T1000 (cell line): ENCODE measurements at regions not wholly inside any gene's neighbourhood (a gene's known extent, or its start where the extent isn't known, plus 50 kb on each side); places are given as distances from the start of the nearest gene placed in this dataset.
"Not testable (repeated sequence)": the region's sequence is repeated elsewhere in the genome, so short reads cannot be mapped to it uniquely, and the experiment has no call there.

Source experiments
- DNase-seq: peaks from one replicate; lab custom pipeline; 2025; ENCODE audit warnings: mixed read lengths; lab: John Stamatoyannopoulos, UW

- DNase-seq, result no peak
These were observed 379.4 kb upstream of the PDE3A start for GRCh38 chr12:19988948-19989347.

- DNase-seq, result no peak
These were observed 377.2 kb upstream of the PDE3A start for GRCh38 chr12:19991146-19991545.

- DNase-seq, result no peak
These were observed 376.0 kb upstream of the PDE3A start for GRCh38 chr12:19992311-19992710.

- no peak for DNase-seq
These were observed 373.4 kb upstream of the PDE3A start for GRCh38 chr12:19994968-19995367.

- no peak for DNase-seq
These were observed 370.5 kb upstream of the PDE3A start for GRCh38 chr12:19997656-19998400.

DNA sequence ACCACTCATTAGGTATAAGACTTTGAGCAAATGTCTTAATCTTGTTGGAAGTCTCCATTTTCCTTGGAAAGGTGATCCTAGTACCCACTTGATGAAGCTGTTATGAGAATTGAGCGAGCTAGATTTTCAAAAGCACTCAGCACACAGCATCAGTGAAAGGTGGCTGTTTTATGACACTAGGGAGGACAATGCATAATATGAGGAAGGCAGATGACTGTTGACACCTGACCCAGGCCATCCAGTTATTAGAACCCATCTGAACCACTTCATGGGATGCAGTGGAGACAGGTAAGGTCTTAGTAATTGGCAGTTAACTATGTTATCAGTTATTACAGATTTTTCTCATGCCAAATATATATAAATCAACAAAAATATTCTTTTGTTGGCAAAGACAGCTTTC lies 369.9 kb upstream of the PDE3A start:
- no peak for DNase-seq

GRCh38 chr12:19998961-19999804 lies 369.2 kb upstream of the PDE3A start:
- no peak for DNase-seq

DNA sequence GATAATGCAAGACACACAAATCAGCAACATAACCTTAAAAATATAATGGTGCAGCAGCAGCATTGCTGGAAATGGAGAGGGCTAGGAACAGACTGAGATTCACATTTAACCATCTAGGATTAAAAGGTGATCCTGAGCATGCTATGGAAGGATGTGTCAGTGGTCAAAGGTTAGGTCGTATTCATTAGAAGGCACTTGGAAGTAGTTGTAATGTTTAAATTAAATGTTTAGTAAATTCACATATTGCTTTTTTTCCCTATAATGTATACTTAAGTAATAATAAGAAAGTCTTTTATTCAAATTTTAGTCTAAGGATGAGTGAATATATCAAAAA lies 368.6 kb upstream of the PDE3A start:
- DNase-seq, result no peak

DNA sequence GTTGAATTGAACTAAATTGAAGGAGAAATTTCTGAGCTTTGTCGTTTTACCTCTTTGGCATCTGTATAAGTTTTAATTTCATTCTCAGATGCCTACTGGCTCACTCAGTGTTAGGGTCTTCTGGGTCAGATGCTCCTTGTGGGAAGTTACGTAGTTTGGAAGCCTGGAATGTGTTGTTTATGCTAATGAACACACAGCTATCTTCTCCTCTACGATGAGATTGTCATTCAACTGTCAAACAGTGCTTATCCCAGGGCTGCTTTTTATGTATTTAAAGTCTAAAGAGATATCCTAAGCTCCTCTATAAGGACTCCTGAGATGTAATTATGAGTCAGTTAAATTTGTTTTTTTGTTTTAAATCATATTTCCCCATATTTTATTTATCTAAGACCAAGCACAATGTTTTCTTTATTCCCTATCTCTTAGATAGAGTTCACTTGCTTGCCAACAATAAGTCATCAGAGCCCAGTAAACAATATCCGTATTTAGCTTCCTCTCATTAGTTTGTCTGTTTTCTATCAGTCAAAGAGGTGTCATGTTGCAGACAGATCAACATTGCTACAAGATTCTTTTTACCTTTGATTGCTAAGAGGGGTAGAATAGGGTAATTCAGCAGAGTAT lies 368.0 kb upstream of the PDE3A start:
- no peak for DNase-seq

DNA sequence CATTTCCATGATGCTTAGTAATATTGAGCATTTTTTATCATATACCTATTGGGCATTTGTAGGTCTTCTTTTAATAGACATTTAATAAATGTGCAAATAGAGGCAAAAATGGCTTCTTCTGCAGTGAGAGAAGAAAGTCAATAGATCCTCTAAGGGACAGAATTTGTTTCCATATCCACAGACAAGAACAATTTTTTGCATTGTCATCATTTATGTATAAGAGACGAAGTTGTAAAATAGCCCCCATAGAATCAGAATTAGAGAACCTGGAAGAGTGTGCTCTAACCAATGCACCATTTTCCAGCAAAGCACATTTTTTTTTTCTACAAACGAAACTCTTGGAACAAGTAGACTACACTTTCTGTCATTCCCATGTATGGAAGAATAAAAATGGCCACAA lies 365.1 kb upstream of the PDE3A start:
- no peak for DNase-seq

- no peak for DNase-seq
These were observed 363.4 kb upstream of the PDE3A start for GRCh38 chr12:20004952-20005351.

GRCh38 chr12:20006871-20007730 lies 361.2 kb upstream of the PDE3A start:
- no peak for DNase-seq

- DNase-seq, result not testable (repeated sequence)
These were observed 358.4 kb upstream of the PDE3A start for GRCh38 chr12:20009965-20010364.

- no peak for DNase-seq
These were observed 357.1 kb upstream of the PDE3A start for GRCh38 chr12:20011200-20011599.

DNA sequence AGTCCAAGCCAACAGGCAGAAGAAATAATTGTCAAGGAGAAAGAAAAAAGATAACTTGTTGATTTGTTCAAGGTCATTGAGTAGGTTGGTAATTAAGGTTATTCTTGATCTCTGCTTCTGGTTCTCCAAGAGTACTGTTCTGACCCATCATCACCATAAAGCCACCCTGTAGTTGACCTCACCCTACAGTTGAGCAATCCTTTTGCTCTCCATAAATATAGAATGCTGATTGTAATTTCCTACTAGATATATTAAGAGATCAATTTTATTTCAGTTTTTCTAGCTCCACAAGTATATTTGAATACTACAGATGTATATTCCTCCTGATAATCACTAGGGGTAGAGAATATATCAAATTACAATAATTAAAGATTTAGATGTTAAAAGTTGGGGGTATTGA lies 350.5 kb upstream of the PDE3A start:
- no peak for DNase-seq

- DNase-seq, result no peak
These were observed 349.9 kb upstream of the PDE3A start for GRCh38 chr12:20018406-20018805.

- no peak for DNase-seq
These were observed 344.1 kb upstream of the PDE3A start for GRCh38 chr12:20024194-20024593.

DNA sequence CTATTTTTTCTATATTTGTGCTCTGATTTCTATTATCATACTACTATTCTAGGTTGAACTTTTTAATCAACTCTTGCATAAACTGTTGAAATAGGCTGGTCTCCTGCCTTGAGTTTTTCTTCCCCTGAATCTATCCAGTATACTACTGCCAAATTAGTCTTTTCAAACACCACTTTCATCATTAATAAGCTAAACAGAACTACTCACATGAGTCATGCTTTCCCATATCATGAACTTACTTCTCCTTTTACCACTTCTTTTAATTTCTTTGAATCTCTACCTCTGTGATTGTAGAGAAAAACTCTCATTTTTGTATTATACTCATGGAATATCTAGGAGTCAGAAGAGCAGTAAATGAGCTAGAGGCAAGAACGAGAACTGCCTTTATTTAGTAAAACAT lies 340.3 kb upstream of the PDE3A start:
- no peak for DNase-seq

- DNase-seq, result no peak
These were observed 337.5 kb upstream of the PDE3A start for GRCh38 chr12:20030826-20031225.

DNA sequence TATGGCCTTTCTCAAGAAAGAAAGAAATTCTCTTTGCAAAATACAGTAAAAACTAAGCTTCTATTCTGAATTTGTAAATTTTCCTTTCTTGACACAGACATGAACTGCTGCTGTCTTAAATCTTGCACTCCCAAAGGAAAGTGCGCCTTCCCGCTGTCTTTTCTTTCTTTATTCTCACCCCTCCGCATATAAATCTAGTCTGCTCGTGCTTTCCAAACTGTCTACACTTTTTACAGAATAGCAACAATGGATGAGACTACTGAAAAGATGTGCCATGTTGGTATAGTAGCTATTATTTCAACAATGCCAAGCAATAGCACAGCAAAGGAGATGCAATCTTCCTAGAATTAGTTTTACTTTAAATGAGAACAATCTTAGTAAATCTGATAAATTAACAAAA lies 328.8 kb upstream of the PDE3A start:
- DNase-seq, result no peak

DNA sequence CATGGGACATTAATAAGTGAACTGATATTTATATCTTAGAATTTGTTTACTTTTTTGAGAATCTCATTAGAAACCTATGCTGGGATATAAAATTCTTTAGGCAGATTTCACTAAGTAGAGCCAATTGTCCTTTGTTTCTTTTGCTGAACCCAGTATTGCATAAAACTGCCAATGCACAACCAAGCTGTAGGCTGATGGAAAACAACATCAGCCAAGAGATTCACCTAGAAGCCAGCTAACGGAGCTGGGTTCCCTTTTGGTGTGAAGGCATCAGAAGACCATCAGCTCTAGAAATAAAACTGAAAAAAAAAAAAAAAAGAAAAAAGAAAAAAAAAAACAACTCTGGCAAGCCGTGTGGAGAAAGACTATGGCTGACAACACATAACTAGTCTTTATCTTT lies 328.2 kb upstream of the PDE3A start:
- DNase-seq, result no peak

DNA sequence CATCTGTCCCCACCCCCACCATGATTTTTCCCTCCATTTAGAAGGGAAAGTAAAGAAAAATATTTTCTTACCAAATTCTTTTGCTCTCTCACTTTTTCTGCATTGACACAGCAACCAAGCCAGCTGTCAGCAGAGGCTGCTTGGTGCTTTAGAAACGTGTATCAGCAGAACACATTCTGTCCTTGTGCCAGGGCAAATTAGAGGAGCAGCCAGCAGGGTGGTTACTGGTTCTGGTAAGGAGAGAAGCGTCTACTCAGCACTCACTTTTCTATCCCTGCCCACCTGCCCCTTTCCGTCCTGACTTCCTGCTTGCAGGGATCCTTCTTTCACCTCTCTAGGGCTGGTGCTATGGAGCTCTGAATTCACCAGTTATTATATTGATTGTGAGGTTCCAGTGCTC lies 327.5 kb upstream of the PDE3A start:
- DNase-seq, result no peak
